Bronchial epithelial cell (primary cell): ENCODE measurements at regions not wholly inside any gene's neighbourhood (a gene's known extent, or its start where the extent isn't known, plus 50 kb on each side); places are given as distances from the start of the nearest gene placed in this dataset.

ENCODE experiments used
- DNase-seq: peaks from one replicate; pipeline ENCODE4 v3.0.0-alpha.2; 2010; ENCODE audit warnings: low read depth
- FAIRE-seq: peaks from 2 replicates; lab custom pipeline; 2011; peaks lifted over from hg19 to GRCh38; lab: Jason Lieb, UNC
- H3K27me3 ChIP-seq: 2 replicates; pipeline ENCODE4 v1.5.1; 2011; ENCODE audit warnings: low read length; ENCODE audit not compliant: control insufficient read depth, insufficient read depth
- H3K36me3 ChIP-seq: 2 replicates; pipeline ENCODE4 v1.5.1; 2011; ENCODE audit warnings: low read length; ENCODE audit not compliant: control insufficient read depth, insufficient read depth
- H3K4me3 ChIP-seq: 2 replicates; pipeline ENCODE4 v1.5.1; 2011; ENCODE audit warnings: mild to moderate bottlenecking, low read depth, low read length, control low read depth
- TF ChIP-seq, protein P1 (sequence below): IDR thresholded peaks from 2 replicates; pipeline ENCODE4 v1.5.1; 2011; ENCODE audit warnings: mild to moderate bottlenecking, moderate library complexity, low read length, control low read depth, inconsistent platforms; ENCODE audit not compliant: insufficient read depth, severe bottlenecking

DNA sequence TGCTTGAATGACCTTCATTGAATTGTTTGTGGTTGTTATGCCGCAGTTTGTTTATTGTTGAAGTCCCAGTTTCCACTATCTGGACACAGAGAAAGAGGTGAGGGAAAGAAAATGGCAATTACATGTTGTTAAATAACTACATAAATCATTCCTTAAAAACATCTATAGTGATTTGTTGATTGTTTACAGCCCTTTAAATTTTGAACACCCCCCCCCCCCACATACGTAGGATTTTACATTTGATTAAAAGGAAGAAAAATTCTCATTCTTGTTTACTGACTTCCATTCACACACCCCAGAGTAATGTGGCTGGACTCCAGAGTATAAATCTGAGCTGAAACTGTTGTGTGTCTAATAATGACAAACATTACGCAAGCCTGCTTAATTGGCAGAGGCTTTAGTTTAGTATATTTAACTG, 87.1 kb upstream of the FAM174A start:
- TF ChIP-seq, protein P1, sequence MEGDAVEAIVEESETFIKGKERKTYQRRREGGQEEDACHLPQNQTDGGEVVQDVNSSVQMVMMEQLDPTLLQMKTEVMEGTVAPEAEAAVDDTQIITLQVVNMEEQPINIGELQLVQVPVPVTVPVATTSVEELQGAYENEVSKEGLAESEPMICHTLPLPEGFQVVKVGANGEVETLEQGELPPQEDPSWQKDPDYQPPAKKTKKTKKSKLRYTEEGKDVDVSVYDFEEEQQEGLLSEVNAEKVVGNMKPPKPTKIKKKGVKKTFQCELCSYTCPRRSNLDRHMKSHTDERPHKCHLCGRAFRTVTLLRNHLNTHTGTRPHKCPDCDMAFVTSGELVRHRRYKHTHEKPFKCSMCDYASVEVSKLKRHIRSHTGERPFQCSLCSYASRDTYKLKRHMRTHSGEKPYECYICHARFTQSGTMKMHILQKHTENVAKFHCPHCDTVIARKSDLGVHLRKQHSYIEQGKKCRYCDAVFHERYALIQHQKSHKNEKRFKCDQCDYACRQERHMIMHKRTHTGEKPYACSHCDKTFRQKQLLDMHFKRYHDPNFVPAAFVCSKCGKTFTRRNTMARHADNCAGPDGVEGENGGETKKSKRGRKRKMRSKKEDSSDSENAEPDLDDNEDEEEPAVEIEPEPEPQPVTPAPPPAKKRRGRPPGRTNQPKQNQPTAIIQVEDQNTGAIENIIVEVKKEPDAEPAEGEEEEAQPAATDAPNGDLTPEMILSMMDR: no peak
- H3K36me3 ChIP-seq: no peaks in the 10 kb centered on the region
- H3K27me3 ChIP-seq: no peaks in the 10 kb centered on the region
- peak; percentile 57 for DNase-seq
- no peak for FAIRE-seq
- no peak overlapping the region for H3K4me3 ChIP-seq

DNA sequence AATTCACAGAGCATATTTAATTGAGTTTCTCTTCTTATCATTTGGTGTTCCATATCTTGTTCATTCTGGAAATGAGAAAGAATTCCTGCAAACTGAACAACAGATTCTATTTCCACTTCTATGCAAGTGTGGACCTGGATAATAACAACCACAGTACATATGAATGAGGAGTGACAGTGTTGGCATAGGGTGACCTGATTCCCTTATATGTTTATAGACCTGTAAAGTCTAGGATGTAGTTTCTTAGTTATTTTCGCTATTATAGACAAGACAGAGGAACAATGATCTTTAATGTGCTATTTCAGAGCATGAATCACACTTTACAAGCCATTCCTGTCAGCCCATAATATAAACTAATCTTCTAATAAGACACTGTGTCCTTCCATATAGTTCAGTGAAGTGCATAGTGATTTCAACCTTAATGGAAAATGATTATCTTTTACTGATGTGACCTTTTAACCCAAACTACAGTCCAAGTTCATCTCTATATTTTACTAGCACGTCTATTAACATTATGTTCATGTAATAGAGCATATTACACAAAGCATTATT, 88.2 kb upstream of the FAM174A start:
- FAIRE-seq: no peak
- no peak for DNase-seq
- no peaks in the 10 kb centered on the region for H3K27me3 ChIP-seq
- H3K4me3 ChIP-seq: no peak overlapping the region
- TF ChIP-seq, protein P1: no peak
- H3K36me3 ChIP-seq: no peaks in the 10 kb centered on the region

GRCh38 chr5:100444961-100445360, 90.2 kb upstream of the FAM174A start:
- Histone ChIP-seq H3K27me3 (no peaks in the 10 kb centered on the region), H3K4me3 (no peak overlapping the region), H3K36me3 (no peaks in the 10 kb centered on the region)
- no peak for FAIRE-seq
- no peak for DNase-seq
- TF ChIP-seq, protein P1: no peak

- FAIRE-seq (no peak), DNase-seq (no peak)
- no peaks in the 10 kb centered on the region for H3K36me3 ChIP-seq
- H3K27me3 ChIP-seq: no peaks in the 10 kb centered on the region
- TF ChIP-seq, protein P1: no peak
- H3K4me3 ChIP-seq: no peak overlapping the region
Observed at GRCh38 chr5:100434815-100435214, 100.4 kb upstream of the FAM174A start.

DNA sequence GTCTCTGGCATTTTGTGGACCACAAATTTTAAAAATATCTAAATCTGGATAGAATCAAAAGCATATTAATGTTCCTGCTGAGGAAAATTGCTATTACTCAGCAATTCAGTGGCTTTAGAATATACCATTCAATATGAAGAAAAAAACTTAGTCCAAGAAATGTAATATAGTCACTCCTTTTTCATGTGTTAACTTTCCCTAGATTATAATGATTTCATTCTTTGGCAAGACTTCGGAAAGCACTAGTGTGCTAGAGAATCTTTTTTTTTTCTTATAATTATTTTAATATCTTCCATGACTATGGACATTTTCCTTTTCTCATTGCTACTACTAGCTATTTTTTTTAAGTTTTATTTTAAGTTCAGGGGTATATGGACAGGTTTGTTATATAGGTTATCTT, 102.4 kb upstream of the FAM174A start:
- no peak for DNase-seq
- TF ChIP-seq, protein P1: no peak
- no peak for FAIRE-seq
- no peaks in the 10 kb centered on the region for H3K27me3 ChIP-seq
- no peak overlapping the region for H3K4me3 ChIP-seq
- no peaks in the 10 kb centered on the region for H3K36me3 ChIP-seq
